ENCODE measurements at regions not wholly inside any gene's neighbourhood (a gene's known extent, or its start where the extent isn't known, plus 50 kb on each side); places are given as distances from the start of the nearest gene placed in this dataset.
"Not testable (repeated sequence)": the region's sequence is repeated elsewhere in the genome, so short reads cannot be mapped to it uniquely, and the experiment has no call there.

DNA sequence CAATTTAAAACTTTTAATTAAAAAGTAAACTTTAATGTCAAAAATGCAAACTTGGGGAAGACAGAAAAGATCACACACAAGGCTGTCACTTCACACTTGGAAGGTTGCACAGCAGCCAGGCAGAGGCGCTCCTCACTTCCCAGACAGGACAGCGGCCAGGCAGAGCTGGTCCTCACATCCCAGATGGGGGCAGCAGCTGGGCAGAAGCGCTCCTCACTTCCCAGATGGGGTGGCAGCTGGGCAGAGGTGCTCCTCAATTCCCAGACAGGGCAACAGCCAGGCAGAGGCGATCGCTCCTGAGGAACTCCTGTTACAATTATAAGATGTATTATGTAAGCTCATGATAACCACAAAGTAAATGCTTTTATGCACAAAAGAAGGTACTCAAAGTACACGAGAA, 1181.1 kb downstream of the SLITRK5 start:
- H2AK5ac ChIP-seq (ENCODE audit: low read length); H3K4ac ChIP-seq (ENCODE audit: low read depth, low read length); H3K9ac ChIP-seq (ENCODE audit: low read length); H3K36me3 ChIP-seq (ENCODE audit: control insufficient read depth in 1 of 2, insufficient read depth in 2 of 2, low read length in 2 of 2); H3K27me3 ChIP-seq (ENCODE audit: insufficient read depth, low read length); H3K18ac ChIP-seq (ENCODE audit: low read length); H3K4me3 ChIP-seq (ENCODE audit: low read depth, low read length); H4K12ac ChIP-seq (ENCODE audit: low read depth, low read length); H3K23ac ChIP-seq (ENCODE audit: low read length); H2BK5ac ChIP-seq (ENCODE audit: low read depth, low read length, poor library complexity); H2BK12ac ChIP-seq (ENCODE audit: low read length); H3K79me2 ChIP-seq (ENCODE audit: control insufficient read depth, insufficient read depth, low read length, poor library complexity); H2BK120ac ChIP-seq (ENCODE audit: insufficient read depth, low read length, poor library complexity); H3K4me2 ChIP-seq (ENCODE audit: low read length); DNase-seq; H3K79me1 ChIP-seq (ENCODE audit: low read length); H3K4me1 ChIP-seq (ENCODE audit: control insufficient read depth in 1 of 2, insufficient read depth in 2 of 2, low read length in 2 of 2); H3K9me3 ChIP-seq (ENCODE audit: insufficient read depth, low read depth, low read length); H3K27ac ChIP-seq (ENCODE audit: low read depth, low read length); H3K14ac ChIP-seq (ENCODE audit: low read length); H4K8ac ChIP-seq (ENCODE audit: low read depth, low read length); H2AFZ ChIP-seq (ENCODE audit: insufficient read depth, low read length, poor library complexity); H4K91ac ChIP-seq (ENCODE audit: low read depth, low read length): not testable (repeated sequence)
- no CpG with 5 or more reads among the region's 6 CpGs for WGBS (ENCODE audit: extremely low coverage, insufficient coverage, insufficient read length)

GRCh38 chr13:88857256-88857655, 1186.1 kb downstream of the SLITRK5 start:
- WGBS (ENCODE audit: extremely low coverage, insufficient coverage, insufficient read length): no CpG with 5 or more reads among the region's 1 CpG
- Histone ChIP-seq H3K4me1 (ENCODE audit: control insufficient read depth in 1 of 2, insufficient read depth in 2 of 2, low read length in 2 of 2) (no peaks in the 10 kb centered on the region), H3K23ac (ENCODE audit: low read length) (no peak overlapping the region), H2BK120ac (ENCODE audit: insufficient read depth, low read length, poor library complexity) (no peak overlapping the region), H3K79me1 (ENCODE audit: low read length) (no peaks in the 10 kb centered on the region), H3K4me3 (ENCODE audit: low read depth, low read length) (no peak overlapping the region), H3K27me3 (ENCODE audit: insufficient read depth, low read length) (no peaks in the 10 kb centered on the region), H4K8ac (ENCODE audit: low read depth, low read length) (no peak overlapping the region), H3K4me2 (ENCODE audit: low read length) (no peak overlapping the region), H3K9me3 (ENCODE audit: insufficient read depth, low read depth, low read length) (peaks cover under 1% of the 10 kb centered on the region), H3K4ac (ENCODE audit: low read depth, low read length) (no peak overlapping the region), H2BK12ac (ENCODE audit: low read length) (no peak overlapping the region), H3K18ac (ENCODE audit: low read length) (no peak overlapping the region), H4K91ac (ENCODE audit: low read depth, low read length) (no peak overlapping the region), H3K27ac (ENCODE audit: low read depth, low read length) (no peak overlapping the region), H2AFZ (ENCODE audit: insufficient read depth, low read length, poor library complexity) (no peak overlapping the region), H3K36me3 (ENCODE audit: control insufficient read depth in 1 of 2, insufficient read depth in 2 of 2, low read length in 2 of 2) (no peaks in the 10 kb centered on the region), H2AK5ac (ENCODE audit: low read length) (no peak overlapping the region), H2BK5ac (ENCODE audit: low read depth, low read length, poor library complexity) (no peak overlapping the region), H4K12ac (ENCODE audit: low read depth, low read length) (no peak overlapping the region), H3K14ac (ENCODE audit: low read length) (no peak overlapping the region), H3K9ac (ENCODE audit: low read length) (no peak overlapping the region), H3K79me2 (ENCODE audit: control insufficient read depth, insufficient read depth, low read length, poor library complexity) (no peaks in the 10 kb centered on the region)
- DNase-seq: no peak

GRCh38 chr13:88862095-88862620, 1191.0 kb downstream of the SLITRK5 start:
- Histone ChIP-seq H4K8ac (ENCODE audit: low read depth, low read length) (no peak overlapping the region), H3K4me1 (ENCODE audit: control insufficient read depth in 1 of 2, insufficient read depth in 2 of 2, low read length in 2 of 2) (no peaks in the 10 kb centered on the region), H3K14ac (ENCODE audit: low read length) (no peak overlapping the region), H3K23ac (ENCODE audit: low read length) (no peak overlapping the region), H3K9ac (ENCODE audit: low read length) (no peak overlapping the region), H2AFZ (ENCODE audit: insufficient read depth, low read length, poor library complexity) (no peak overlapping the region), H3K9me3 (ENCODE audit: insufficient read depth, low read depth, low read length) (no peaks in the 10 kb centered on the region), H3K79me1 (ENCODE audit: low read length) (no peaks in the 10 kb centered on the region), H2AK5ac (ENCODE audit: low read length) (no peak overlapping the region), H3K4ac (ENCODE audit: low read depth, low read length) (no peak overlapping the region), H3K18ac (ENCODE audit: low read length) (no peak overlapping the region), H3K4me2 (ENCODE audit: low read length) (no peak overlapping the region), H4K91ac (ENCODE audit: low read depth, low read length) (no peak overlapping the region), H4K12ac (ENCODE audit: low read depth, low read length) (no peak overlapping the region), H2BK120ac (ENCODE audit: insufficient read depth, low read length, poor library complexity) (no peak overlapping the region), H2BK5ac (ENCODE audit: low read depth, low read length, poor library complexity) (no peak overlapping the region), H2BK12ac (ENCODE audit: low read length) (no peak overlapping the region), H3K36me3 (ENCODE audit: control insufficient read depth in 1 of 2, insufficient read depth in 2 of 2, low read length in 2 of 2) (no peaks in the 10 kb centered on the region), H3K27ac (ENCODE audit: low read depth, low read length) (no peak overlapping the region), H3K27me3 (ENCODE audit: insufficient read depth, low read length) (no peaks in the 10 kb centered on the region), H3K4me3 (ENCODE audit: low read depth, low read length) (no peak overlapping the region), H3K79me2 (ENCODE audit: control insufficient read depth, insufficient read depth, low read length, poor library complexity) (no peaks in the 10 kb centered on the region)
- WGBS (ENCODE audit: extremely low coverage, insufficient coverage, insufficient read length): no CpG with 5 or more reads among the region's 2 CpGs
- no peak for DNase-seq

DNA sequence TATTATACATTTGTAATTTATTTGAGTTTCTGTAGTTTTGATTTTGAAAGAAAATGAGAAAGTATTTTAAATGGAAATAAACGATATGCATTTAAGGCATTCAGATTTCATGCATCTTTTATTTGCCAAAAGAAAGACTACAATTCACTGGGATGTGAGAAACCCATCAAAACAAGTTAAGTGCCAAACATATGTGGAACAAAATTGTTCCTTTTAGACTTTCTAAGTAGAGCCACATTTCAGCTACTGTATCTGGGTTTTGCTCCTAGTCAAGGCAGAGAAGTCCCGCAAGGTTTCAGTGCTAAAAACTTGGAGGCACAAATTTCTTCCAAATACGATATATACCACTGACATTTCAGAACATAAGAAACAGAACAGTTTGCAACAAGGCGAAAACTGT, 1191.9 kb downstream of the SLITRK5 start:
- no peak overlapping the region for H4K8ac ChIP-seq (ENCODE audit: low read depth, low read length)
- no peaks in the 10 kb centered on the region for H3K9me3 ChIP-seq (ENCODE audit: insufficient read depth, low read depth, low read length)
- H2BK5ac ChIP-seq (ENCODE audit: low read depth, low read length, poor library complexity): no peak overlapping the region
- H3K4me3 ChIP-seq (ENCODE audit: low read depth, low read length): no peak overlapping the region
- WGBS (ENCODE audit: extremely low coverage, insufficient coverage, insufficient read length): 100% methylated on average over 1 of the region's 4 CpGs
- H3K79me1 ChIP-seq (ENCODE audit: low read length): no peaks in the 10 kb centered on the region
- H2AFZ ChIP-seq (ENCODE audit: insufficient read depth, low read length, poor library complexity): no peak overlapping the region
- no peak overlapping the region for H3K14ac ChIP-seq (ENCODE audit: low read length)
- no peaks in the 10 kb centered on the region for H3K27me3 ChIP-seq (ENCODE audit: insufficient read depth, low read length)
- H3K79me2 ChIP-seq (ENCODE audit: control insufficient read depth, insufficient read depth, low read length, poor library complexity): no peaks in the 10 kb centered on the region
- no peak overlapping the region for H3K27ac ChIP-seq (ENCODE audit: low read depth, low read length)
- no peak for DNase-seq
- no peak overlapping the region for H2BK12ac ChIP-seq (ENCODE audit: low read length)
- no peak overlapping the region for H3K18ac ChIP-seq (ENCODE audit: low read length)
- no peak overlapping the region for H3K23ac ChIP-seq (ENCODE audit: low read length)
- H4K91ac ChIP-seq (ENCODE audit: low read depth, low read length): no peak overlapping the region
- no peak overlapping the region for H2AK5ac ChIP-seq (ENCODE audit: low read length)
- no peak overlapping the region for H3K4me2 ChIP-seq (ENCODE audit: low read length)
- no peak overlapping the region for H3K9ac ChIP-seq (ENCODE audit: low read length)
- no peak overlapping the region for H2BK120ac ChIP-seq (ENCODE audit: insufficient read depth, low read length, poor library complexity)
- H4K12ac ChIP-seq (ENCODE audit: low read depth, low read length): no peak overlapping the region
- no peaks in the 10 kb centered on the region for H3K36me3 ChIP-seq (ENCODE audit: control insufficient read depth in 1 of 2, insufficient read depth in 2 of 2, low read length in 2 of 2)
- no peak overlapping the region for H3K4ac ChIP-seq (ENCODE audit: low read depth, low read length)
- H3K4me1 ChIP-seq (ENCODE audit: control insufficient read depth in 1 of 2, insufficient read depth in 2 of 2, low read length in 2 of 2): no peaks in the 10 kb centered on the region

All from trophoblast cell (in vitro differentiated cells and primary cell).